Glutamatergic neuron (in vitro differentiated cells): ENCODE measurements at regions not wholly inside any gene's neighbourhood (a gene's known extent, or its start where the extent isn't known, plus 50 kb on each side); places are given as distances from the start of the nearest gene placed in this dataset.

Experiments used
- DNase-seq: peaks from one replicate; pipeline ENCODE4 v3.0.0; 2022
- H3K27ac Mint-ChIP-seq: one replicate; pipeline ENCODE4 v1.8.0; 2020; ENCODE audit warnings: mild to moderate bottlenecking, mixed read lengths, inconsistent platforms; ENCODE audit not compliant: unreplicated experiment
- H3K27me3 Mint-ChIP-seq: one replicate; pipeline ENCODE4 v1.8.0; 2020; ENCODE audit warnings: mild to moderate bottlenecking, moderate library complexity, mixed read lengths, inconsistent platforms; ENCODE audit not compliant: unreplicated experiment
- H3K36me3 Mint-ChIP-seq: one replicate; pipeline ENCODE4 v1.8.0; 2020; ENCODE audit warnings: mild to moderate bottlenecking, mixed read lengths, inconsistent platforms; ENCODE audit not compliant: unreplicated experiment
- H3K4me1 Mint-ChIP-seq: one replicate; pipeline ENCODE4 v1.8.0; 2020; ENCODE audit warnings: mild to moderate bottlenecking, low read depth, mixed read lengths, inconsistent platforms; ENCODE audit not compliant: unreplicated experiment
- H3K4me3 Mint-ChIP-seq: one replicate; pipeline ENCODE4 v1.8.0; 2020; ENCODE audit warnings: mild to moderate bottlenecking, mixed read lengths, inconsistent platforms; ENCODE audit not compliant: unreplicated experiment
- H3K9me3 Mint-ChIP-seq: one replicate; pipeline ENCODE4 v1.8.0; 2020; ENCODE audit warnings: mild to moderate bottlenecking, moderate library complexity, mixed read lengths, inconsistent platforms; ENCODE audit not compliant: unreplicated experiment
- TF ChIP-seq, protein P1 (sequence below): fragments of 200-600 bp; sonication (generic); IDR thresholded peaks from one replicate; pipeline ENCODE4 v1.5.0; 2021; ENCODE audit not compliant: partially characterized antibody, unreplicated experiment

DNA sequence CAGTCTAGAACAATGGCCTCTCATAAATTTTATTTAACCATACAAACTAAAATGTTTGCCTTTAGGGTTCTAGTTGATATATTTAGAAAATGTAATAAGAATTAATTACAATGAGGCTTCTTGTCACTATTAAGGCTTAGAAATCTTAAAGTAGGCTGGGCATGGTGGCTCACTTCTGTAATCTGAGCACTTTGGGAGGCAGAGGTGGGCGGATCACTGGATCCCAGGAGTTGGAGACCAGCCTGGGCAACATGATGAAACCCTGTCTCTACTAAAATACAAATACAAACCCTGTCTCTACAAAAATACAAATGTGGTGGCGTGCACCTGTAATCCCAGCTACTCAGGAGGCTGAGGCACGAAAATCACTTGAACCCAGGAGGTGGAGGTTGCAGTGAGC, 99.0 kb upstream of the ADGRF1 start:
- H3K27me3 Mint-ChIP-seq = no peaks in the 10 kb centered on the region
- peaks cover 3% of the 10 kb centered on the region for H3K4me1 Mint-ChIP-seq
- no peak overlapping the region for H3K4me3 Mint-ChIP-seq
- TF ChIP-seq, protein P1, sequence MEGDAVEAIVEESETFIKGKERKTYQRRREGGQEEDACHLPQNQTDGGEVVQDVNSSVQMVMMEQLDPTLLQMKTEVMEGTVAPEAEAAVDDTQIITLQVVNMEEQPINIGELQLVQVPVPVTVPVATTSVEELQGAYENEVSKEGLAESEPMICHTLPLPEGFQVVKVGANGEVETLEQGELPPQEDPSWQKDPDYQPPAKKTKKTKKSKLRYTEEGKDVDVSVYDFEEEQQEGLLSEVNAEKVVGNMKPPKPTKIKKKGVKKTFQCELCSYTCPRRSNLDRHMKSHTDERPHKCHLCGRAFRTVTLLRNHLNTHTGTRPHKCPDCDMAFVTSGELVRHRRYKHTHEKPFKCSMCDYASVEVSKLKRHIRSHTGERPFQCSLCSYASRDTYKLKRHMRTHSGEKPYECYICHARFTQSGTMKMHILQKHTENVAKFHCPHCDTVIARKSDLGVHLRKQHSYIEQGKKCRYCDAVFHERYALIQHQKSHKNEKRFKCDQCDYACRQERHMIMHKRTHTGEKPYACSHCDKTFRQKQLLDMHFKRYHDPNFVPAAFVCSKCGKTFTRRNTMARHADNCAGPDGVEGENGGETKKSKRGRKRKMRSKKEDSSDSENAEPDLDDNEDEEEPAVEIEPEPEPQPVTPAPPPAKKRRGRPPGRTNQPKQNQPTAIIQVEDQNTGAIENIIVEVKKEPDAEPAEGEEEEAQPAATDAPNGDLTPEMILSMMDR = no peak
- no peaks in the 10 kb centered on the region for H3K36me3 Mint-ChIP-seq
- H3K27ac Mint-ChIP-seq = no peak overlapping the region
- no peak for DNase-seq
- H3K9me3 Mint-ChIP-seq = peaks cover 2% of the 10 kb centered on the region

DNA sequence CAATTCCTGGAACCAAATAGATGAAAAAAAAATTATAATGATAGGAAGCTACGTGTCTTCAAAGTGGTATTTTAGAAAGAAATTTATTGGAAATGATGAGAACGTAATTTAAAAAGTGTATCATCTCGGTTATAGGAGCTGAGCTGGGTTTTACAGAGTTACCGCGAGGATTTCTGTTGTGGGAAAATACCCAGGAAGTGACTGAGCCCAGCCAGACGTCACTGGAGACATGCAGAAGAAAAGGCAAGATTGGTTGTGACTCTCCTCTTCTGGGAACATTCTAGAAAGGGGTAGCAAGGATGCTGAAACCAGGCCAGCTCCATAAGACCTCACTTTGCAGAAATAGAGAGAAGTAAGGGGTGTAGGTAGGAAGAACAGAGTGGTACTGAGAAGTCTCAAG, 95.9 kb upstream of the ADGRF1 start:
- H3K27ac Mint-ChIP-seq = no peak overlapping the region
- peaks cover 3% of the 10 kb centered on the region for H3K9me3 Mint-ChIP-seq
- no peak overlapping the region for H3K4me3 Mint-ChIP-seq
- H3K36me3 Mint-ChIP-seq = no peaks in the 10 kb centered on the region
- TF ChIP-seq, protein P1 = no peak
- peaks cover 4% of the 10 kb centered on the region for H3K27me3 Mint-ChIP-seq
- H3K4me1 Mint-ChIP-seq = peaks cover 3% of the 10 kb centered on the region
- DNase-seq = no peak

DNA sequence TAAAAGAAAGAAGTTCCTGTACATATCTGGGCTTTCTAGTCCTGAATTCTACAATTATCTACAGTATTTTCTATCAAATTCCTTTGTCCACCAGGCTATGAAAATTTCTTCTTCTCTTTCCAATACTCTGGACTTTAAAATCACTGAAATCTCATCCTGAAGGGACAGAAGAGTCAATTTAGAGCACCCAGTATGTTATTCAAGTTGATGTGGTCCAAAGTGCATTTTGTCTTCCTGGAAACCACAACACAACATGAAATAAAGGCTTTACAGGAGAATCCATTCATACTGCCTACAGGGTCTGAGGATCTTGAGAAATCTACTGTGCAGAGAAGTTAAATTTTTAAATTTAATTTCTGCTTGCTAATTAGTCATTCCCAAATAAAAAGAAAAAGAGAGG, 94.9 kb upstream of the ADGRF1 start:
- Mint-ChIP-seq H3K27ac (no peak overlapping the region), H3K27me3 (peaks cover 4% of the 10 kb centered on the region), H3K4me1 (peaks cover 3% of the 10 kb centered on the region), H3K9me3 (peaks cover 3% of the 10 kb centered on the region), H3K4me3 (no peak overlapping the region), H3K36me3 (no peaks in the 10 kb centered on the region)
- TF ChIP-seq, protein P1 = no peak
- no peak for DNase-seq

DNA sequence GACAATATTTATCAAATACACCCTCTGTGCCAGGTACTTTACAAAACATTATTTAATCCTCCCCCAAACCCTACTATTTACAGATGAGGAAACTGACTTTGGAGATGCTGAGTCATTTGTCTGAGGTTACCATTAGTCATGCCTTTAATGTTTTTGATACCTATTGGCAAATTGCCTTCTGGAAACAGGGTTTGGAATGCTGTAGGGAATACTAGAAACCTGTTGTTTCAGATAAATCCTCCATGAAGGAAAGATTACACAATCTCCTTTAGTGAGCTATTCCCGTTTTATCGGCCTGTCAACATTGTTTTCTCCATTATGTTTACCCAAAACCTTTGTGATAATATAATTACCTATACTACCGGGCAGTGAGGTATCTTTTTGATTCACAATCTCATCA, 93.6 kb upstream of the ADGRF1 start:
- Mint-ChIP-seq H3K27ac (no peak overlapping the region), H3K36me3 (no peaks in the 10 kb centered on the region), H3K4me3 (no peak overlapping the region), H3K9me3 (peaks cover 3% of the 10 kb centered on the region), H3K4me1 (peaks cover 3% of the 10 kb centered on the region), H3K27me3 (peaks cover 8% of the 10 kb centered on the region)
- DNase-seq = no peak
- TF ChIP-seq, protein P1 = no peak

DNA sequence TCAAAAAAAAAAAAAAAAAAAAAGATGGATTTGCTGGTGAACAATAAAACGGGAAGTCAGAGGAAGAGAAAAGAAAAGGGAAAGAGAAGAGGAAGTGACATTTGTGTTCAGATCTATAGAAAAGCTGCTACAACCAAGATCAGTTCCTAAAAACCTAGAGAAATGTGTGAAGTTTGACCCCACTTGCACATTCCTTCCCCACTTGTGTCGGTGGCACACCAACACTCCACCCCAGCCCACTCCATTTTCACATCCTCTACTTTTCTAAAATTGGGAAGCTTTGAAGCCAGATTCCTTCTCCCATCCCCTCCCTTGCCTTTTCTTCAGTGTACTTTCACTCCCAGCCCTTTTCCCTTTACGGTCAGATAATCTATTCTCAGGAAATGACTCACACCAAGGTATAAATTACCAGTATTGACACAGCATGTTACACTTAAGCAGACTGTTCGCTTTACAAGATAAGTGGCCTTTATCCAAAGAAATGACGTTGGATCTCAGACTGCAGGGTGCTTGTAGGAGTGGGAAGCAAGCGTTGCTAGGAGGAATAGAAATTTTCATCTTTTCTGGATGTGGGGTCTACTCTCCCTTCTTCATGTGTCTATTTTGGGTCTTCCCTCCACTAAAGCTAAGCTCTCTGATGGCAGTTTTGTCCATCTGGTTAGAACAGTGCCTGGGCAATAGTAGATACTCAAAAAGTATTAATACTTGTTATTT, 92.5 kb upstream of the ADGRF1 start:
- no peaks in the 10 kb centered on the region for H3K36me3 Mint-ChIP-seq
- no peak overlapping the region for H3K27ac Mint-ChIP-seq
- peaks cover 8% of the 10 kb centered on the region for H3K27me3 Mint-ChIP-seq
- H3K4me3 Mint-ChIP-seq = no peak overlapping the region
- DNase-seq = no peak
- H3K9me3 Mint-ChIP-seq = peaks cover 3% of the 10 kb centered on the region
- TF ChIP-seq, protein P1 = no peak
- H3K4me1 Mint-ChIP-seq = peaks cover 3% of the 10 kb centered on the region
